Omental fat pad (tissue), 3 donors: ENCODE measurements at regions not wholly inside any gene's neighbourhood (a gene's known extent, or its start where the extent isn't known, plus 50 kb on each side); places are given as distances from the start of the nearest gene placed in this dataset.

ENCODE experiments used
- ATAC-seq: fragments of 150-250 bp; one replicate; pipeline ENCODE4 v1.9.1; 2016; ENCODE audit warnings: mild to moderate bottlenecking, moderate library complexity; ENCODE audit not compliant: low FRiP score
- DNase-seq: peaks from one replicate; pipeline ENCODE4 v3.0.0-alpha.2; 2019; ENCODE audit warnings: low spot score
- TF ChIP-seq, protein P1 (sequence below), 3 donors: fragments of 450-650 bp; IDR thresholded peaks; one replicate each; pipeline ENCODE4 v1.5.1; 2016 to 2017; ENCODE audit warnings: antibody characterized with exemption in 3 of 3, mild to moderate bottlenecking in 3 of 3, moderate library complexity in 2 of 3

DNA sequence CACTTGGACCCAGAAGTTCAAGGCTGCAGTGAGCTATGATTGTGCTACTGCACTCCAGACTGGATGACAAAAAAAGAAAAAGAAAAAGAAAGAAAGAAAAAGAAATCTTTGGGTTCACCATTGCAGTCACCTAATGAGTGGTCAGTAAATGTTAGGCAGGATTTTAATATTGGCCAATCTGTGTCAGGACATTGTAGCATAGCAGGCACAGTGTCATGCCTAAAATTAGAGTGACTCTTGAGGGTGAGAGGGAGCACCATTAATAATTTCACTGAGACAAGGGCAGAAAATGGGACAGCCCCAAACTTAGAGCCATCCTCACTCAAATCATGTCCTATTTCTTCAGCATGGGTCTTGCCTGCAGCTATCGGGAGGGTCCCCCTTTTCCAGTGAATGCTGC lies 221.6 kb upstream of the NRP1 start:
- ATAC-seq: no peak
- TF ChIP-seq, protein P1, sequence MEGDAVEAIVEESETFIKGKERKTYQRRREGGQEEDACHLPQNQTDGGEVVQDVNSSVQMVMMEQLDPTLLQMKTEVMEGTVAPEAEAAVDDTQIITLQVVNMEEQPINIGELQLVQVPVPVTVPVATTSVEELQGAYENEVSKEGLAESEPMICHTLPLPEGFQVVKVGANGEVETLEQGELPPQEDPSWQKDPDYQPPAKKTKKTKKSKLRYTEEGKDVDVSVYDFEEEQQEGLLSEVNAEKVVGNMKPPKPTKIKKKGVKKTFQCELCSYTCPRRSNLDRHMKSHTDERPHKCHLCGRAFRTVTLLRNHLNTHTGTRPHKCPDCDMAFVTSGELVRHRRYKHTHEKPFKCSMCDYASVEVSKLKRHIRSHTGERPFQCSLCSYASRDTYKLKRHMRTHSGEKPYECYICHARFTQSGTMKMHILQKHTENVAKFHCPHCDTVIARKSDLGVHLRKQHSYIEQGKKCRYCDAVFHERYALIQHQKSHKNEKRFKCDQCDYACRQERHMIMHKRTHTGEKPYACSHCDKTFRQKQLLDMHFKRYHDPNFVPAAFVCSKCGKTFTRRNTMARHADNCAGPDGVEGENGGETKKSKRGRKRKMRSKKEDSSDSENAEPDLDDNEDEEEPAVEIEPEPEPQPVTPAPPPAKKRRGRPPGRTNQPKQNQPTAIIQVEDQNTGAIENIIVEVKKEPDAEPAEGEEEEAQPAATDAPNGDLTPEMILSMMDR (IDR thresholded peaks at IDR 0.05): no peak
- no peak for DNase-seq

DNA sequence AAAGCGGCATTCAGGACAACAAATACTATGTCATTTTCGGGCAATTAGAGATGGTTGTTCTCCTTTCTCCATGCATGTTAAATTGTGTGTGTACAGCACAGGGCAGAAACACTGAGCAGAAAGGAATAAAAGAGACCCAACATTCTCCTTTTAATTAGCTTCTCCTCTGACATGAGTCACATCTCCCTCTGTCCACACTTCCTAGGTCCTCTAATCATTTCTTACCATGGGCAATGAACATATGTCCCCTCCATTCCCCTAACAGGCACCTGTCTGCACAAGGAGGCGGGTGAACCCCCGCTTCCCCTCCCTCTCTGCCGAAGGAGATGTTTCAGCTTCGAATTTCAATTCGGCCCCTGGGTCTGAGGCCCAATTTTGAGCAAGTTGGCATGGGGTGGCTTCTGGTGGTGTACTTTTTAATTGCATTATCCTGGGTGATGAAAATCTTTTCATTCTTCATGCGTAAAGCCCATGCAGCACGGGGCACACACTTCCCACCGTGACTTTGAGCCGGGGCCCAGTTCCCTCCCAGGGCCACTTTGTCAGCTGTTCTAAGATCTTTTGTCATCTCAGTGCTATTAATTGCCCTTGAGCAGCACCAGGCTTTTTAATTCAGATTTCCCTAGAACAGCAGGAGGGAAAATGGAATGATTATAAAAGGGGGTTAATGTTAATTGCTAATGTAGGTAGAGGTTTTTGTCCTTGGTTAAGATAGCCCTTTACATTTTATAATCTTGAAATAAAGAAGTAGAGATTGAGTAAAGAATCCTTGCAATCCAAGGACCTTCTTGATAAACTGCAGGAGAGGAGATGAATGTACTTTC lies 219.5 kb upstream of the NRP1 start:
- DNase-seq (no peak), ATAC-seq (no peak)
- TF ChIP-seq, protein P1 (IDR thresholded peaks at IDR 0.05): no peak

DNA sequence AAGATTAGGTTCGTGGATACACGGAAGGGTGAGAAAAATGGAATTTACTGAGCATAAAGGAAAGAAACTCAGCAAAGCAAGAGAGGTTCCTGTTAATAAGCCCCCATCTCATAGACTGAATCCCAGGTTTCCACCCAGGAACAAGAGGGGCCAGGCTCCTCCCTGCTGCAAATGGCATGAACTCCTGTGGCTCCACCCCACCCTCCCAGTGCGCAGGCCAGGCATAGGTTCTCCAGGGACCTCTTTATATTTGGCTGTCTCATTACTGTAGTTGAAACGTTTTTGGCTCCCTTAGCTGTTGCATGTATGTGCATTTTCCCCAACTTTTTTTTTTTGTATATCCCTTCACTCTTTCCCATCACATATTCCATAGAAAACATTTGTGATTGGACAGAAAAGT lies 217.8 kb upstream of the NRP1 start:
- no peak for DNase-seq
- no peak for ATAC-seq
- TF ChIP-seq, protein P1 (IDR thresholded peaks at IDR 0.05): no peak

DNA sequence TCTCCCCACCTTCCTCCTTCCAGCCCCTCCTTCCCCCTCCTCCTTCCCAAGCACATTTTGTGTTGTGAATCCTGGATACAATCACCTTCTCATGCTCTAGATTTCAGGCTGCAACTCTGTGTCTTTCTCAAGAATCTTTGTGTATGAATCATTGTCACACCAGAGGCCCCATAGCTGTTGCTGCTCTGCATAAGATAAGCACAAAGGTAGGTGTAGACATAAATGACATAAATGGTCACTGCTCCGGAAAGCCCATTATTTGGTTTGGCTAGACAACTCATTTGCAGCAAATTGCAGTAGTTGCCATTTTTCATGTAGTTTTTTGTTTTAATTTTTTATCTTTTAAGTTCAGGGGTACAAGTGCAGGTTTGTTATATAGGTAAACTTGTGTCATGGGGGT lies 216.3 kb upstream of the NRP1 start:
- ATAC-seq (no peak), DNase-seq (no peak)
- TF ChIP-seq, protein P1 (IDR thresholded peaks at IDR 0.05): no peak

DNA sequence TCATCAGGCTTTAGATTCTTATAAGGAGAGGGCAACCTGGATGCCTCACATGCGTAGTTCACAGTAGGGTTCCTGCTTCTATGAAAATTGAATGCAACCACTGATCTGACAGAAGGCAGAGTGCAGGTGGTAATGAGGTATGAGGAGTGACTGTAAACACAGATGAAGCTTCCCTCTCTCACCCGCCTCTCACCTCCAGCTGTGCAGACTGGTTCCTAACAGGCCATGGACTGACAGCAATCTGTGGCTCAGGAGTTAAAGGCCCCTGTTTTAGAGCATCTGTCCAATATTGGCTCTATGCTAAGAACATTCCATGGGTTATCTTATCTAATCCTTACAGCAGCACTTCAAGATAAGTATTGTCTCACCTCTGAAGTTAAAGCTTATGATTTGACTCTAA lies 213.5 kb upstream of the NRP1 start:
- TF ChIP-seq, protein P1 (IDR thresholded peaks at IDR 0.05): no peak
- ATAC-seq (no peak), DNase-seq (no peak)

DNA sequence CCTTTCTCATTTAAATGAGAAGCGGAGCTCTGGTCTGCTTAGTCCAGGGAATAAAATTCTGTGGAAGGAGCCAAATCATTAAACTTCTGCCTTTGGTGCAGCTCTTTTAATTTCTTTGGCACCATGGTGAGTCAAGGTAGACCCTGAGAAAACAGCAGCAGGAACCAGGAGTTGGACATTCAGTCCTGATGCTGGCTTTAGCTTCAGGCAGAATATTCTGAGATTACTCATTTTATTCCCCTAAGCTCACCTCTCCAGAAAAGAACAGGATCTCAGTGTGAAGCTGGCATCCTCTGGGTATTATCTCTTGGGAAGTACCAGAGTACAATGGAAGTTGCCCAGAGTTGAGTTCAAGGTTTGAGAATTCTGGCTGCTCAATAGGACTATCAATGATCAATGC lies 211.6 kb upstream of the NRP1 start:
- no peak for DNase-seq
- TF ChIP-seq, protein P1 (IDR thresholded peaks at IDR 0.05): no peak
- no peak for ATAC-seq
